Transverse colon (tissue), 4 donors: ENCODE measurements at regions not wholly inside any gene's neighbourhood (a gene's known extent, or its start where the extent isn't known, plus 50 kb on each side); places are given as distances from the start of the nearest gene placed in this dataset.

Experiments used
- EP300 ChIP-seq: sonication (generic); formaldehyde crosslinking; IDR thresholded peaks from one replicate; pipeline ENCODE4 v1.6.1; 2017; ENCODE audit warnings: antibody characterized with exemption, low read depth
- POLR2AphosphoS5 ChIP-seq, 3 donors: sonication (generic); formaldehyde crosslinking; IDR thresholded peaks; one replicate each; pipeline ENCODE4 v1.6.1; 2016; ENCODE audit warnings: antibody characterized with exemption in 3 of 3
- TF ChIP-seq, protein P1 (sequence below), 5 experiments: fragments of 200-600 bp in 3 of 5; fragments of 450-650 bp in 2 of 5; sonication (generic) in 3 of 5; IDR thresholded peaks; 1 replicate in 2 of 5; 2 replicates in 3 of 5; pipeline ENCODE4 v1.5.1; 2016 to 2017; ENCODE audit warnings: antibody characterized with exemption in 5 of 5, inconsistent platforms in 3 of 5, mild to moderate bottlenecking in 2 of 5, moderate library complexity in 1 of 5

DNA sequence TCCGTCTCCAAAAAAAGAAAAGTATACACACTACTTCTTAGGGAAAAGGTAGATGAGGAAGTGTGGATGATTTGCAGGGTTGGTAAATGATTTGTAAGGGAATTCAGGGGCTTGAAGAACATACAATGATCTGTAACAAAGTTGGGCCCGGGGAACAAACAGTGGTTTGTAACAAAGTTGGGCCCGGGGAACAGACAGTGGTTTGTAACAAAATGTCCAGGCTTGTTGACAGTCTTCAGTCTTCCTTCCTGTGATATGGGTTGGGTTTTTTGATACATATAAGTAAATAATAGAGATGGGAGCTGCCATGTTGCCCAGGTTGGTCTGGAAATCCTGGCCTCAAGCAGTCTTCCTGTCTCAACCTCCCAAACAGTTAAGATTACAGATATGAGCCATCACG is 83.3 kb upstream of the UXS1 start:
- TF ChIP-seq, protein P1, sequence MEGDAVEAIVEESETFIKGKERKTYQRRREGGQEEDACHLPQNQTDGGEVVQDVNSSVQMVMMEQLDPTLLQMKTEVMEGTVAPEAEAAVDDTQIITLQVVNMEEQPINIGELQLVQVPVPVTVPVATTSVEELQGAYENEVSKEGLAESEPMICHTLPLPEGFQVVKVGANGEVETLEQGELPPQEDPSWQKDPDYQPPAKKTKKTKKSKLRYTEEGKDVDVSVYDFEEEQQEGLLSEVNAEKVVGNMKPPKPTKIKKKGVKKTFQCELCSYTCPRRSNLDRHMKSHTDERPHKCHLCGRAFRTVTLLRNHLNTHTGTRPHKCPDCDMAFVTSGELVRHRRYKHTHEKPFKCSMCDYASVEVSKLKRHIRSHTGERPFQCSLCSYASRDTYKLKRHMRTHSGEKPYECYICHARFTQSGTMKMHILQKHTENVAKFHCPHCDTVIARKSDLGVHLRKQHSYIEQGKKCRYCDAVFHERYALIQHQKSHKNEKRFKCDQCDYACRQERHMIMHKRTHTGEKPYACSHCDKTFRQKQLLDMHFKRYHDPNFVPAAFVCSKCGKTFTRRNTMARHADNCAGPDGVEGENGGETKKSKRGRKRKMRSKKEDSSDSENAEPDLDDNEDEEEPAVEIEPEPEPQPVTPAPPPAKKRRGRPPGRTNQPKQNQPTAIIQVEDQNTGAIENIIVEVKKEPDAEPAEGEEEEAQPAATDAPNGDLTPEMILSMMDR (IDR thresholded peaks at IDR 0.05), result no peak
- no peak for TF ChIP-seq EP300
- no peak for TF ChIP-seq POLR2AphosphoS5 (IDR thresholded peaks at IDR 0.05)
